Spleen (tissue), 7 donors: ENCODE measurements at regions not wholly inside any gene's neighbourhood (a gene's known extent, or its start where the extent isn't known, plus 50 kb on each side); places are given as distances from the start of the nearest gene placed in this dataset.

Source experiments
- CTCF ChIP-seq, 11 experiments: fragments of 200-600 bp in 7 of 11; fragments of 450-650 bp in 4 of 11; sonication (generic) in 4 of 11; IDR thresholded peaks in 8 of 11; conservative IDR thresholded peaks in 3 of 11; 1 replicate in 7 of 11; 2 replicates in 4 of 11; pipeline versions ENCODE4 v1.4.0 to v1.8.0; 2016 to 2021; ENCODE audit warnings: antibody characterized with exemption in 11 of 11, inconsistent platforms in 4 of 11, mild to moderate bottlenecking in 1 of 11
- POLR2A ChIP-seq, 3 donors: fragments of 450-650 bp; IDR thresholded peaks; one replicate each; pipeline ENCODE4 v1.5.1; 2017; ENCODE audit warnings: antibody characterized with exemption in 3 of 3, mild to moderate bottlenecking in 1 of 3
- donor health status: DM: no; HTN: no; CAD: no; lungs with moderate emphysema.
- donor health status: DM: no; HTN: no; CAD: no.
- donor health status: DM: no; HTN: no; CAD: no.

DNA sequence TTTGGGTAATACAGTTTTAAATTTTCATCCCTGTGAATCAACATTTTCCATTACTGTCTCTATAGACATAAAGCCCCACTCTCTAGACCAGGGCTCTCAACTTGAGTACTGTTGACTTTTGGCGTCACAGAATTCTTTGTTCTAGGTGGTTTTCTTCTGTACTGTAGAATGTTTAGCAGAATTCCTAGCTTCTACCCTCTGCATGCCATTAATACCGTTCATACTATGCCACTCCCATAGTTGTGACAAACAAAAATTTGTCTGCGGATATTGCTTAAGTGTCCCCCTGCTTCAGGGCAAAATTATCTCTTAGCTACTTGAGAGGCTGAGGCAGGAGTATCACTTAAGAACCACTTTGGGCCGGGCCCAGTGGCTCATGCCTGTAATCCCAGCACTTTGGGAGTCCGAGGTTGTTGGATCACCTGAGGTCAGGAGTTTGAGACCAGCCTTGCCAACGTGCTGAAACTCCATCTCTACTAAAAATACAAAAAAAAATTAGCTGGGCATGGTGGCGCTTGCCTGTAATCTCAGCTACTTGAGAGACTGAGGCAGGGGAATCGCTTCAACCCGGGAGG lies 57.3 kb upstream of the NRG3 start:
- TF ChIP-seq CTCF (IDR thresholded peaks at IDR 0.05 in 8 of 11, conservative IDR thresholded peaks at IDR 0.05 in 3 of 11): no peak
- no peak for TF ChIP-seq POLR2A (IDR thresholded peaks at IDR 0.05)
